ENCODE measurements at regions not wholly inside any gene's neighbourhood (a gene's known extent, or its start where the extent isn't known, plus 50 kb on each side); places are given as distances from the start of the nearest gene placed in this dataset.
A peak's percentile ranks its signal among the peaks of the same experiment; 100 is the strongest.

DNA sequence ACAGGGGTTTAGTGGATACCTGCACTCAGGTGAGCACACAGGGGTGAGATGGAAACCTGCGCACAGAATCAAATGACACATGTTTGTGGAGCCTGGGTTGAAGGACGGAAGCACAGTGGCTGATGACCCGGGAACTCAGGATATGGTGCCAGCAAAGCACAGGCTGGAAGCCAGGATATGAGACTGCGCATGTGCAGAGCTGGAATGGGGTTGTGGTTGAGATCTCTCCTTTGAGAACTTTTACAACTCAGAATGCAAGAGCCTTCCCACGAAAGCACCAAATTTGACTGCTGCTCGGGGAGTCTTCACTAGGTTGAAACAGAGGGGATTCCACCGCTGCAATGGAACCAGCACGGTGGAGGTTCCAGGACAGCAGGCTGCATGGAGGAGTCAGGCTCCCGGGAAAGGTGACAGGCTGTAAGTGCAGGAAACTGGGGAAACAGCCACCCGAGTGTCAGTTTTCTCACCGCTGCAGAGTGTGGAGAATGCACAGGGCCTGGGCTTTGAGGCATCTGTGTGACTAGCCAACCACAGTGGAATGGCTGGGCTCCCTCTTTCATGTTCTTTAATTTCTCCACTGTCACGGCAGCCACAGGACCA, 133.4 kb upstream of the TCERG1L start:
- no peak overlapping the region for H3K27ac Mint-ChIP-seq
- no peaks in the 10 kb centered on the region for H3K36me3 Mint-ChIP-seq (ENCODE audit: low read depth)
- no peak overlapping the region for H3K4me3 Mint-ChIP-seq
- H3K9me3 Mint-ChIP-seq = no peaks in the 10 kb centered on the region
- H3K27me3 Mint-ChIP-seq = peaks cover 4% of the 10 kb centered on the region
- no peak for ATAC-seq (replicated peaks)
- H3K4me1 Mint-ChIP-seq = no peaks in the 10 kb centered on the region

DNA sequence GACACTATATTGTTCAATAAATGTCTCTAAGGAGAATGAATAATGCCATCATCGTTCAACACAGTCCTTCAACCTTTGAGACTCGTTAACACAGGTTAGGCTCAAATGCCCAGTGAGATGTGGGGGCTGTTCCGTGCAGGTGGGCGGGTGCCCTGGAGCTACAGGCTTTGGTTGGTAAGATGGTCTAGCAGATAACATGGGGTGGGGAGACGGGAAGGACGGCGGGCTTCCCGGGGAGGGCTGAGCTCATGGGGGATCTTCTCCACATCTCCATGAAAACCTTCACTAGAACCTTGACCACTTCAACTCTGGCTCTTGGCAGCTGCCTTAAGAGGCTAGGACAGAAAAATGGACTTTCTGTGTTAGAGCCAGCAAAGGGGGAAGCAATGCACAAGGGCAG, 134.1 kb upstream of the TCERG1L start:
- Mint-ChIP-seq H3K4me1 (no peaks in the 10 kb centered on the region), H3K9me3 (no peaks in the 10 kb centered on the region), H3K27ac (no peak overlapping the region), H3K36me3 (ENCODE audit: low read depth) (no peaks in the 10 kb centered on the region), H3K4me3 (no peak overlapping the region), H3K27me3 (peaks cover 4% of the 10 kb centered on the region)
- ATAC-seq (replicated peaks) = no peak

DNA sequence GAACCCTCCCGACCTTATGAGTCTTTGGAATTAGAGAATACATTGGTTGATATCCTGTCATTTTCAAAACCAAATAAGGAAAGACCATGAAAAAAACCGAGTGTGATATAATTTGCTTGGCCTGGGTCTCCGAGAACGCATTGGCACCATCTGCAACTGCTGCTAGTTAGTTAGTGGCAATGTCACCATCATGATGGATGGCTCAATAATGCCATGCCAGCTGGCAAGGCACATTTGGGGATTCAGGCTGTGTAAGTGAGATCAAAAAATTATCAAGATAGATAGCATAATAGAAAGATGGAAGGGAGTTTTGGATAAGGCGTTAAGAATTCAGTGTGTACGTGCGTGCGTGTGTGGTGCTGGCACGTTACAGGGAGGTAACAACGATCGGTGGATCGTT, 134.7 kb upstream of the TCERG1L start:
- H3K27ac Mint-ChIP-seq = no peak overlapping the region
- no peak overlapping the region for H3K4me3 Mint-ChIP-seq
- H3K9me3 Mint-ChIP-seq = no peaks in the 10 kb centered on the region
- peaks cover 2% of the 10 kb centered on the region for H3K27me3 Mint-ChIP-seq
- ATAC-seq (replicated peaks) = no peak
- H3K36me3 Mint-ChIP-seq (ENCODE audit: low read depth) = no peaks in the 10 kb centered on the region
- no peaks in the 10 kb centered on the region for H3K4me1 Mint-ChIP-seq

DNA sequence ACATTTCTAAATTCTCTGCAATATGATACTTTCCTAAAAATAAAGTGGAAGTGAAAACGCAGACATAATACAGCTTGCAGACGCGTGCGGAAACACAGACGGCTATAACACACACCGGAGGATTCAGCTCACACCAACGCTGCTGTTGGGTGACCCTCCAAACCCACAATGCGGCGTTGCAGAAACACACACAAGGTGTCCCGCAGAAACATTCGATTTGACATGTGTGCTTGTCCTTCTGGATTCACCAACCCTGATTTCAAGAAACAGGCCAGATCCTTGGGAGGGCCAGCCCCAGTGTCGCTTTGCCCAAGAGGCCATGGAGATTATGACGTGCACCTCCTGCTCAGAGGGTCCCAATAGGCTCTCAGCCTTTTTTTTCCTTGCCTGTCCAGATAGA, 136.7 kb upstream of the TCERG1L start:
- Mint-ChIP-seq H3K27me3 (peaks cover 12% of the 10 kb centered on the region), H3K9me3 (no peaks in the 10 kb centered on the region), H3K4me1 (no peaks in the 10 kb centered on the region), H3K4me3 (no peak overlapping the region), H3K36me3 (ENCODE audit: low read depth) (no peaks in the 10 kb centered on the region), H3K27ac (no peak overlapping the region)
- no peak for ATAC-seq (replicated peaks)

DNA sequence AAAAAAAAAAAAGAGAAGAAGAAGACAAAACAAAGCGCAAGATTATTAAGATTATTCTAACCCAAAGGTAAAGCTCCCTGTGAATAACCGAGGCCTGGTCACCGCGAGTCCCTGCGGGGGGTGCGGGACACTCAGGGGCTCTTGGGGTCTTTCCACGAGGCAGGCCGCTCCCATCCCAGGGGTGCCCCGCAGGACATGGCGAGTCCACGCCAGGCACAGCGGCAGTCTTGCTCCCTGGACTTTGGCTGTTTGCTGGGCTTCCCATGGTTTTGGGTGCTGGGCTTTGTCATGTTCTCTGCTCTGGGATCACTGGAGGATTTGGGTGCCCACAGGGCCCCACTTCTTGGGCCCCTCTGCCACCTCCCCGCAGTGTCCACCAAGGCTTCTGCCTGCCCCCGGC, 137.4 kb upstream of the TCERG1L start:
- no peak for ATAC-seq (replicated peaks)
- no peaks in the 10 kb centered on the region for H3K9me3 Mint-ChIP-seq
- H3K4me3 Mint-ChIP-seq = no peak overlapping the region
- H3K27ac Mint-ChIP-seq = no peak overlapping the region
- H3K4me1 Mint-ChIP-seq = no peaks in the 10 kb centered on the region
- H3K36me3 Mint-ChIP-seq (ENCODE audit: low read depth) = no peaks in the 10 kb centered on the region
- peaks cover 12% of the 10 kb centered on the region for H3K27me3 Mint-ChIP-seq

DNA sequence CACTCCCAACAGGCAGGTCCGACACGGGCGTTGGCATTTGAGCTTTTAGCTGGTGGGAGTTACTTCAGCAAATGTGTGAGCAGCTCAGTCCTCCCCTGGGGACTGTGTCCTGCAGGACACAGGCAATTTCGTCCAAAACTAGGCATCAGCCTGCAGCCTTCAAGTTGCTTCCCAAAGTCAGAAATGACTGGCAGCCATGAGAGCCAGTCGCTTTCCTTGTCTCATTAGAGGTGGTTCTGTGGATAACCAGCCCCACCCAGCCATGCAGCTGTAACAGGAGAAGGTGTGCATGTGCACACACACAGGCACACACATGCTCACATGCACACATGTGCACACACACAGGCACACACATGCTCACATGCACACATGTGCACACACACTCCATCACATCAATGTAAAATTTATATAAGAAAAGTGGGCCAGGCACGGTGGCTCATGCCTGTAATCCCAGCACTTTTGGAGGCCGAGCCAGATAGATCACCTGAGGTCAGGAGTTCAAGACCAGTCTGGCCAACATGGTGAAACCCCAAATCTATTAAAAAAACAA, 138.8 kb upstream of the TCERG1L start:
- Mint-ChIP-seq H3K4me3 (no peak overlapping the region), H3K4me1 (no peaks in the 10 kb centered on the region), H3K9me3 (no peaks in the 10 kb centered on the region), H3K36me3 (ENCODE audit: low read depth) (no peaks in the 10 kb centered on the region), H3K27me3 (peaks cover 12% of the 10 kb centered on the region), H3K27ac (no peak overlapping the region)
- no peak for ATAC-seq (replicated peaks)

DNA sequence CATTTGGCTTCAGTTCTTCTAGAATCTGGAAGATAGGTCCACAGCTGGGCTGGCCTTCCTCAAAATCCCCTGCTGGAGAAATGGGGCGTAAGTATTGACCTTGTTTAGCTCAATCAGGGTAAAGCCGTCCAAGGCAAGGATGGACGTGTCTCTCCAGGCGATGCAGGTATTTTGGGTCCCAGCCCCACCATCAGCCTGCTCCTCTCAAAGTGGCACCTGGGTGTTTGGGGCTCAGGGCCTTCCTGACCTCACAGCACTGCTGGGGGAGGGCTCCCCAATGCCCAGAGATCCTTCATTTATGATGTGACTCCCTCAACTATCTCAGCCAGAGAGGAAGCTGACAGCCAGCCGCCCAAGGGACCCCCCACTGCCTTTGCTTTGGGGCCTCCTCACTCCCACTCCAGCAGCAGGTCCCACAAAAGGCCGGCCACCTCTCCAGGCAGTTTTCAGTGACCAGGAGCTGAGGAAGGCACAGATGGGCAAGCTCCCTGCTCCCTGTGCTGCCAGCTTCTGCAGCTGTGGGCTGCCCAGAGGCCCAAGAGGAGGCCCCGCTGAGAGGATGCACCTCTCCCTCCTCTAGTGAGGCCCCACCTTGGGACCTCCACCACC, 140.0 kb upstream of the TCERG1L start:
- ATAC-seq (replicated peaks) = no peak
- Mint-ChIP-seq H3K36me3 (ENCODE audit: low read depth) (no peaks in the 10 kb centered on the region), H3K4me1 (no peaks in the 10 kb centered on the region), H3K27ac (no peak overlapping the region), H3K9me3 (no peaks in the 10 kb centered on the region), H3K27me3 (peaks cover 12% of the 10 kb centered on the region), H3K4me3 (no peak overlapping the region)

DNA sequence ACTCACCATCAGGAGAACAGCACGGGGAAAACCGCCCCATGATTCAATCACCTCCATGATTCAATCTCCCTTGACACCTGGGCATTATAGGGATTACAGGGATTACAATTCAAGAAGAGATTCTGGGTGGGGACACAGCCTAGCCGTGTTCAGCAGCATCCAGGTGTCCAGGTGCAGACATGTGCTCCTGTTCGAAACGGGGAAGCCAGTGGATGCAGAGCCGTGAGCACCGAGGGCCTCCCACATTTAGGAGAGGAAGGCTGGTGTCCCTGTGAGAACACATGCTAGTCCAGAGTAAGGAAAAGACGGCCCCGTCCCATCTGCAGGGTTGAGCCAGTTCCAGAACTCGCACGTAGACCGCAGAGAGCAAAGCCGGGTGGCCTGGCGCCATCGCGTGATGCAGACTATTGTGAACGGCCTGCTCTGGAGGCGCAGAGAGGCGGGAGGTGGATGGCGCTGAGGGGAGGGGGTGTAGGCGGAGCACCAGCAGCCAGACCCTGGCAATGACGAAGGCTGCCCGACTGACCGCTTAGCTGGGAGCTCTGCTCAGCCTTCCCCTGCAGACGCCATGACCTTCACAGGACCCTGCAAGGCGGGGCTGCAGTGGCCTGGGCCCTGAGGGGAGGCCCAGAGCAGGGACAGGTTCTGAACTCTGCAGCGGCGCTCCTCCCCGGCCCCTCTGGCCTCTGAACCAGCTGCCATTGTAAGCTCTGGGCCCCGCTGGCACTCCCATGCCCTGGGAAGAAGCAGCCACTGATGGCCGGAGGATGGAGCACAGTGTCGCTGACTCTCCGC, 141.6 kb upstream of the TCERG1L start:
- Mint-ChIP-seq H3K27me3 (peaks cover 12% of the 10 kb centered on the region), H3K9me3 (no peaks in the 10 kb centered on the region), H3K4me3 (no peak overlapping the region), H3K27ac (no peak overlapping the region), H3K4me1 (no peaks in the 10 kb centered on the region), H3K36me3 (ENCODE audit: low read depth) (no peaks in the 10 kb centered on the region)
- no peak for ATAC-seq (replicated peaks)

DNA sequence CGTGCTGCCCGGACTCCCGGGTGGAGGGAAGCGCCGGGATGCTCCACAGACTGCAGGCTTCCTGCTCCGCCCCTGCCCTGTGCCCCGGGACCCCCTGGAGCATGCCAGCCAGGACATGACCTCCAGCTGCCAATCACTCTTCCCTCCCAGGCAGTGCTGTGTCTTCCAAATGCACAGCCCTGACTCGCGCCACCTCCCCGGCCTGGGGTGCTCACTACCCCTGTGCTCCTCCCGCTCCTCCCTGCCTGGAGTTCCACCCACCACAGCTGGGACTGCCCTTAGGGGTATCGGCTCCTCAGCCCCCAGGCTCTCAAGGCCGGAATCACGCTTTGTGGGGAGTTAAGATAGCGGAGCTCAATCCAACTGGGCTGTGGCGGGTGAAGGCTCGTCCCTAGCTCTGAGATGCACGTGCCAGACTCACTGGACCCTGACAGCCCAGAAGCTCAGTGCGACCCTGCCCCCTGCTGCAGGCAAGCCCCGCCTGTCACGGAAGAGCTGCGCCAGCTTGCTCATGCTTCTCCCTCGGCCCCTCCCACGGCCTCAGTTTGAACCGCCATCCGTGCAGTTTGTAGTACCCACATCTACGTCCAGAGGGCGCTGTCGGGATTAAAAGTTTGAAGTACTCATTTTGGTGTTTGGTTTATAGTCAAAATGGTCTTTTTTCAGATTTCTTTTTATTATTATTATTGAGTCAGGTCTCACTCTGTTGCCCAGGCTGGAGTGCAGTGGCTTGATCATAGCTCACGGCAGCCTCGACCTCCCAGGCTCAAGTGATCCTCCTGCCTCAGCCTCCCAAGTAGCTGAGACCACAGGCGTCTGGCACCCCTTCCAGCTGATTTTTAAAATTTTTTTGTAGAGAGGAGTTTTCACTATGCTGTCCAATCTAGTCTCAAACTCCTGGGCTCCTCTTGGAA, 142.5 kb upstream of the TCERG1L start:
- peak overlapping the region; percentile 28 for H3K4me3 Mint-ChIP-seq
- no peaks in the 10 kb centered on the region for H3K9me3 Mint-ChIP-seq
- no peaks in the 10 kb centered on the region for H3K4me1 Mint-ChIP-seq
- peak; percentile 32 for ATAC-seq (replicated peaks)
- H3K36me3 Mint-ChIP-seq (ENCODE audit: low read depth) = no peaks in the 10 kb centered on the region
- H3K27me3 Mint-ChIP-seq = peaks cover 12% of the 10 kb centered on the region
- no peak overlapping the region for H3K27ac Mint-ChIP-seq

DNA sequence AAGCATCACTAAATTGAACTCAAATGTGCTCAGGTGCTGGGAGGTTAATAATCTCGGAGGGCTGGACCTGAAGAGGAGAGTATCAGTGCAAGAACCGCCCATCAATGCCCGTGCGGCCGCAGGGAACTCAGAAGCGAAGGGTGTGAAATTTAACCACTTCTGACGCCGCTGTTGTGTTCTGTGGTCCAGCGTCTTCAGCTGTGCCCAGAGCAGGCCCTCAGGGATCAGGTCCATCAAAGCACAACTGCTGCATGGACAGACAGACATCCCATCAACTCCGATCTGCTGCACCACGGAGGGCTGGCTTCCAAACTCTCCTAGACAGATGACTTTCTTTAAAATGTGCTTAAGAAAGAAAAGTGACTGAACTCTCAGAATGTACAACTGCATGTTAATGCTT, 144.9 kb upstream of the TCERG1L start:
- no peaks in the 10 kb centered on the region for H3K9me3 Mint-ChIP-seq
- no peak overlapping the region for H3K27ac Mint-ChIP-seq
- no peak for ATAC-seq (replicated peaks)
- peaks cover 12% of the 10 kb centered on the region for H3K27me3 Mint-ChIP-seq
- H3K4me1 Mint-ChIP-seq = no peaks in the 10 kb centered on the region
- no peaks in the 10 kb centered on the region for H3K36me3 Mint-ChIP-seq (ENCODE audit: low read depth)
- no peak overlapping the region for H3K4me3 Mint-ChIP-seq

DNA sequence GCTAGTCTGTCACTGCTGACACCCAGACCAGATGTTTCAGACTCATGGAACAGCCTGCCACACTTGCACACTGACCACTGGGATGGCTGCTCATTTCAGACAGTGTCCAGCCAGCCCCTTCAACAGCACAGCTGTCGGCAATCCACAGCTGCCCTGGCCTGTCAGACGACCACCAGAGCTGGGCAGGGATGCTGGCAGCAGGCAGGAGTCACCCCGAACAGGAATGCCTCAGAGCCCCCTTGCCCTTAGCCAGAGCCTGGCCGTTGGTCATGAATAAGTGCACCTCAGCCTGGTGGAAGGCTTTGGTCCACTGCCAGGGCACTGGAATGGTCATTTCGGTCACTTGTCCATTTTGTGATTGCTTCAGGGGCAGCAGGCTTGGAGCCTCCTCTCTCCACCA, 149.6 kb upstream of the TCERG1L start:
- Mint-ChIP-seq H3K4me3 (no peak overlapping the region), H3K4me1 (no peaks in the 10 kb centered on the region), H3K36me3 (ENCODE audit: low read depth) (no peaks in the 10 kb centered on the region), H3K27ac (no peak overlapping the region), H3K27me3 (peaks cover 8% of the 10 kb centered on the region), H3K9me3 (no peaks in the 10 kb centered on the region)
- no peak for ATAC-seq (replicated peaks)

DNA sequence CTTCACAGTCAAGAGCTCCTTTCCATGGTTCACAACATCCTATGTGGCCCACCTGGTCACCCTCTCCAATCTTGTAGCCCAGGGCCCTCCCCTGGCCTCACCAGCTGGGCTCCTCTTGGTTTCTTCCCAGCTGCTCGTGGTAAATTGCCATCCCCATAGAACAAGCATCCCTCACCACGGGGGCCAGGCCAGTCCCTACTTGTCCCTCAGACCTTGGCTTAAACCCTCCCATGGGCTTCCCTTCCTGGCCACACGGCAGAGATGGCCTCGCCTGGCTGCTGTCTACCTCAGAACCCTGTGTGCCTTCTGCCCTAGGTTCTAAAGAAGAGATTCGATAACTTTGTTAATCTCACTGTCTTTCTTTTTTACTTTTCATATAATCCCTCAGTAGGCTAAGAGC, 153.3 kb upstream of the TCERG1L start:
- ATAC-seq (replicated peaks) = no peak
- Mint-ChIP-seq H3K36me3 (ENCODE audit: low read depth) (no peaks in the 10 kb centered on the region), H3K27ac (no peak overlapping the region), H3K9me3 (no peaks in the 10 kb centered on the region), H3K27me3 (peaks cover 8% of the 10 kb centered on the region), H3K4me3 (no peak overlapping the region), H3K4me1 (no peaks in the 10 kb centered on the region)

DNA sequence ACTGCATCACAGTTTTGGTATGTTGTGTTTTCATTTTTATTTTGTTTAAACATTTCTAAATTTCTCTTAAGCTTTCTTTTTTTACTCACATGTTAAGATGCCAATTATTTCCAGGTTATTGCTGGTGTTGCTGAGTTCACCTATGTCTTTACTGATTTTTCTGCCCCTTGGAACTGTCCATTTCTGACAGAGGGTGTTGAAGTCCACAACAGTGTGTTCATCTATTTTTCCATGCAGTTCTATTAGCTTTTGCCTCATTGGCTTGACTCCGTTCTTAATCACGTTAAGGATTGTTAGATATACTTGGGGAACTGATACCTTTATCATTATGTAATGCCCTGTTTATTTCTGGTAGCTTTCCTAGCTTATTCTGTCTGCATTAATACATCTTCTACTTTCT, 158.0 kb upstream of the TCERG1L start:
- no peaks in the 10 kb centered on the region for H3K4me1 Mint-ChIP-seq
- no peaks in the 10 kb centered on the region for H3K9me3 Mint-ChIP-seq
- ATAC-seq (replicated peaks) = no peak
- H3K27me3 Mint-ChIP-seq = peaks cover 14% of the 10 kb centered on the region
- no peak overlapping the region for H3K4me3 Mint-ChIP-seq
- H3K36me3 Mint-ChIP-seq (ENCODE audit: low read depth) = no peaks in the 10 kb centered on the region
- no peak overlapping the region for H3K27ac Mint-ChIP-seq

DNA sequence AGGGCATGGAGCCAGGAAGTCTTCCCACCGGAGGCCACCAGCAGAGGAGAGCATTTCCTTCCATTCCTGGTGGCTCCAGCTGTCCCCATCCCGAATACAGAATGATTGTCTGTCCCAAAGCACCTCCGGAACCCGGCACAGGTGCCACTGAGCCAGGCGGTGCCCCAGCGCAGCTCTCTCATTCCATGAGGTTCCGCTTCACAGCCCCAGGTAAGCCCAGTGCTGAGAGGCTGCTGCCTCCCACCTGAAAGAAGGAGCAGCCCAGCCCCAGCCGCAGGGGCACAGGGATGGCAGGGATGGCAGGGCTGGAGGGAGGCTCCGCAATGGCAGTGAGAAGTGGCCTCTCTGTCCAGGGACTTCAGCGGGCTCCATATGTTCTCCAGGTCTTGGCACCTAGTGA, 162.1 kb upstream of the TCERG1L start:
- no peak for ATAC-seq (replicated peaks)
- Mint-ChIP-seq H3K36me3 (ENCODE audit: low read depth) (no peaks in the 10 kb centered on the region), H3K4me3 (no peak overlapping the region), H3K27ac (no peak overlapping the region), H3K9me3 (no peaks in the 10 kb centered on the region), H3K27me3 (peaks cover 18% of the 10 kb centered on the region), H3K4me1 (peaks cover 4% of the 10 kb centered on the region)

Data from activated T-helper 17 cell treated with anti-CD3 and anti-CD28 coated beads, Interleukin-2, amount 50 U/mL, for 72 hours (primary cell).